ENCODE measurements at regions not wholly inside any gene's neighbourhood (a gene's known extent, or its start where the extent isn't known, plus 50 kb on each side); places are given as distances from the start of the nearest gene placed in this dataset.

GRCh38 chr3:99143493-99143892 lies 242.0 kb upstream of the DCBLD2 start:
- Histone ChIP-seq H3F3A (ENCODE audit: low read depth) (no peaks in the 10 kb centered on the region), H2AFZ (ENCODE audit: low read length) (no peak overlapping the region), H3K4me2 (ENCODE audit: low read depth, low read length, poor library complexity, severe bottlenecking) (no peak overlapping the region), H3K9me2 (replicated peaks; ENCODE audit: low read depth, low read length) (no peaks in the 10 kb centered on the region), H3K4me1 (ENCODE audit: insufficient read depth, low read length, poor library complexity, severe bottlenecking) (no peaks in the 10 kb centered on the region), H3K36me3 (ENCODE audit: insufficient read depth, low read length) (no peaks in the 10 kb centered on the region), H4K20me1 (ENCODE audit: insufficient read depth, low read length, poor library complexity, severe bottlenecking) (no peaks in the 10 kb centered on the region), H3K9me3 (ENCODE audit: insufficient read depth, low read depth, low read length) (no peaks in the 10 kb centered on the region), H3K79me2 (ENCODE audit: insufficient read depth, low read length) (no peaks in the 10 kb centered on the region), H3K4me3 (ENCODE audit: low read length, poor library complexity, severe bottlenecking) (no peak overlapping the region), H3K27me3 (ENCODE audit: insufficient read depth, low read length, poor library complexity, severe bottlenecking) (no peaks in the 10 kb centered on the region), H3K9ac (ENCODE audit: low read depth, low read length, poor library complexity, severe bottlenecking) (no peak overlapping the region)
- TF ChIP-seq, protein P1, sequence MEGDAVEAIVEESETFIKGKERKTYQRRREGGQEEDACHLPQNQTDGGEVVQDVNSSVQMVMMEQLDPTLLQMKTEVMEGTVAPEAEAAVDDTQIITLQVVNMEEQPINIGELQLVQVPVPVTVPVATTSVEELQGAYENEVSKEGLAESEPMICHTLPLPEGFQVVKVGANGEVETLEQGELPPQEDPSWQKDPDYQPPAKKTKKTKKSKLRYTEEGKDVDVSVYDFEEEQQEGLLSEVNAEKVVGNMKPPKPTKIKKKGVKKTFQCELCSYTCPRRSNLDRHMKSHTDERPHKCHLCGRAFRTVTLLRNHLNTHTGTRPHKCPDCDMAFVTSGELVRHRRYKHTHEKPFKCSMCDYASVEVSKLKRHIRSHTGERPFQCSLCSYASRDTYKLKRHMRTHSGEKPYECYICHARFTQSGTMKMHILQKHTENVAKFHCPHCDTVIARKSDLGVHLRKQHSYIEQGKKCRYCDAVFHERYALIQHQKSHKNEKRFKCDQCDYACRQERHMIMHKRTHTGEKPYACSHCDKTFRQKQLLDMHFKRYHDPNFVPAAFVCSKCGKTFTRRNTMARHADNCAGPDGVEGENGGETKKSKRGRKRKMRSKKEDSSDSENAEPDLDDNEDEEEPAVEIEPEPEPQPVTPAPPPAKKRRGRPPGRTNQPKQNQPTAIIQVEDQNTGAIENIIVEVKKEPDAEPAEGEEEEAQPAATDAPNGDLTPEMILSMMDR (conservative IDR thresholded peaks at IDR 0.05; ENCODE audit: low read length), result no peak
- TF ChIP-seq EZH2phosphoT487 (IDR thresholded peaks at IDR 0.05; ENCODE audit: borderline replicate concordance), result no peak

GRCh38 chr3:99134986-99135385 lies 233.5 kb upstream of the DCBLD2 start:
- no peaks in the 10 kb centered on the region for H3K27me3 ChIP-seq (ENCODE audit: insufficient read depth, low read length, poor library complexity, severe bottlenecking)
- H3K9me2 ChIP-seq (replicated peaks; ENCODE audit: low read depth, low read length), result no peaks in the 10 kb centered on the region
- no peak overlapping the region for H3K9ac ChIP-seq (ENCODE audit: low read depth, low read length, poor library complexity, severe bottlenecking)
- TF ChIP-seq EZH2phosphoT487 (IDR thresholded peaks at IDR 0.05; ENCODE audit: borderline replicate concordance), result no peak
- TF ChIP-seq, protein P1 (conservative IDR thresholded peaks at IDR 0.05; ENCODE audit: low read length), result no peak
- H3F3A ChIP-seq (ENCODE audit: low read depth), result no peaks in the 10 kb centered on the region
- H3K4me1 ChIP-seq (ENCODE audit: insufficient read depth, low read length, poor library complexity, severe bottlenecking), result no peaks in the 10 kb centered on the region
- no peaks in the 10 kb centered on the region for H3K36me3 ChIP-seq (ENCODE audit: insufficient read depth, low read length)
- no peaks in the 10 kb centered on the region for H3K79me2 ChIP-seq (ENCODE audit: insufficient read depth, low read length)
- no peaks in the 10 kb centered on the region for H4K20me1 ChIP-seq (ENCODE audit: insufficient read depth, low read length, poor library complexity, severe bottlenecking)
- H3K4me3 ChIP-seq (ENCODE audit: low read length, poor library complexity, severe bottlenecking), result no peak overlapping the region
- no peaks in the 10 kb centered on the region for H3K9me3 ChIP-seq (ENCODE audit: insufficient read depth, low read depth, low read length)
- H2AFZ ChIP-seq (ENCODE audit: low read length), result no peak overlapping the region
- H3K4me2 ChIP-seq (ENCODE audit: low read depth, low read length, poor library complexity, severe bottlenecking), result no peak overlapping the region

DNA sequence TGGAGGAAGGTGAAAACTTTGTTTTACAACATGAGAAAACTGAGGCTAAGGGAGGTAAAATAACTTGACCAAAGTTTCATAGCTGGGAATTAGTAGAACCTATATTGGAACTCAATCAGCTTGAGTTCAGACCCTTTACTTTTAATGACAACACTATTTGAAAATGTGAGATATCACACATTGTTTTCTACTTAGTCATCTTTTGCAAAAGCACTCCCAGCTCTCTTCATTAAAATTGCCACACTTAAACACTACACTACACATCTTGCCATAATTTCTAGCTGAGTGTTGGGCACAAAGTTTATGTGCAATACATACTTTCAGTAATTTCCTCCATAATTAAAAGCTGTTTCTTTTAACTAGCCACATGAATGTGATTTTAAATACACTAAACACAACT lies 230.4 kb upstream of the DCBLD2 start:
- H3K4me2 ChIP-seq (ENCODE audit: low read depth, low read length, poor library complexity, severe bottlenecking), result no peak overlapping the region
- H3K9ac ChIP-seq (ENCODE audit: low read depth, low read length, poor library complexity, severe bottlenecking), result no peak overlapping the region
- H3F3A ChIP-seq (ENCODE audit: low read depth), result no peaks in the 10 kb centered on the region
- no peaks in the 10 kb centered on the region for H3K4me1 ChIP-seq (ENCODE audit: insufficient read depth, low read length, poor library complexity, severe bottlenecking)
- no peaks in the 10 kb centered on the region for H3K79me2 ChIP-seq (ENCODE audit: insufficient read depth, low read length)
- no peaks in the 10 kb centered on the region for H3K9me3 ChIP-seq (ENCODE audit: insufficient read depth, low read depth, low read length)
- no peak overlapping the region for H3K4me3 ChIP-seq (ENCODE audit: low read length, poor library complexity, severe bottlenecking)
- H3K9me2 ChIP-seq (replicated peaks; ENCODE audit: low read depth, low read length), result no peaks in the 10 kb centered on the region
- no peak overlapping the region for H2AFZ ChIP-seq (ENCODE audit: low read length)
- H3K27me3 ChIP-seq (ENCODE audit: insufficient read depth, low read length, poor library complexity, severe bottlenecking), result no peaks in the 10 kb centered on the region
- H4K20me1 ChIP-seq (ENCODE audit: insufficient read depth, low read length, poor library complexity, severe bottlenecking), result no peaks in the 10 kb centered on the region
- no peak for TF ChIP-seq EZH2phosphoT487 (IDR thresholded peaks at IDR 0.05; ENCODE audit: borderline replicate concordance)
- TF ChIP-seq, protein P1 (conservative IDR thresholded peaks at IDR 0.05; ENCODE audit: low read length), result no peak
- H3K36me3 ChIP-seq (ENCODE audit: insufficient read depth, low read length), result no peaks in the 10 kb centered on the region
